K562 (cell line): ENCODE measurements at regions not wholly inside any gene's neighbourhood (a gene's known extent, or its start where the extent isn't known, plus 50 kb on each side); places are given as distances from the start of the nearest gene placed in this dataset.

Experiments used
- ATAC-seq: fragments of 200-7000 bp; cut with Tn5 transposase; 3 replicates; pipeline ENCODE4 v1.9.1; 2020; ENCODE audit warnings: moderate library complexity
- BruUV-seq: library from RNA; stranded (reverse); fragments of 400-500 nt; replicated peaks from 2 replicates; lab custom pipeline; 2021; lab: Mats Ljungman, UMichigan
- CTCF ChIA-PET: fragments of 300-600 bp; formaldehyde crosslinking; extraction: SDS; loops from one replicate; lab custom pipeline; 2021; ENCODE audit warnings: low intra/inter-chr PET ratio; lab: Yijun Ruan, JAX
- POLR2A ChIA-PET: fragments of 300-600, 350-650 bp; sonication (Branson Sonifier 250); formaldehyde crosslinking; extraction: SDS; loops from one replicate; lab custom pipeline; 2021; ENCODE audit warnings: antibody characterized with exemption, inconsistent platforms; lab: Yijun Ruan, JAX
- DNase-seq, 4 experiments: peaks; one replicate each; pipeline versions ENCODE4 v3.0.0 to v3.0.0-alpha.2; 2011 to 2018; ENCODE audit warnings: low spot score in 3 of 4, mixed read lengths in 3 of 4; ENCODE audit errors: extremely low read depth in 1 of 4
- FAIRE-seq: peaks from 2 replicates; lab custom pipeline; 2011; peaks lifted over from hg19 to GRCh38; lab: Jason Lieb, UNC
- H2AFZ ChIP-seq: 2 replicates; pipeline ENCODE4 v1.6.0; 2011; ENCODE audit warnings: low read depth, low read length, control low read depth, inconsistent platforms
- H3K27ac ChIP-seq: fragments of 200-600 bp; 3 replicates; pipeline ENCODE4 v1.8.0; 2011; ENCODE audit warnings: low read depth, mild to moderate bottlenecking, control low read depth, inconsistent platforms, low read length, moderate library complexity, mixed read lengths; ENCODE audit errors: extremely low read depth
- H3K27me3 ChIP-seq, 2 experiments: fragments of 300-600 bp in 1 of 2; 2 replicates in 1 of 2; 3 replicates in 1 of 2; pipeline versions ENCODE4 v1.6.0 to v1.8.0; 2011; ENCODE audit warnings: inconsistent platforms in 2 of 2, low read length in 2 of 2, mild to moderate bottlenecking in 1 of 2, mixed read lengths in 1 of 2, moderate library complexity in 1 of 2; ENCODE audit not compliant: control insufficient read depth in 2 of 2, insufficient read depth in 2 of 2
- H3K36me3 ChIP-seq: fragments of 300-600 bp; 3 replicates; pipeline ENCODE4 v1.8.0; 2011; ENCODE audit warnings: mild to moderate bottlenecking, low read length, inconsistent platforms; ENCODE audit not compliant: control insufficient read depth, insufficient read depth
- H3K4me1 ChIP-seq, 2 experiments: fragments of 200-600 bp in 1 of 2; replicated peaks in 1 of 2; 2 replicates in 1 of 2; 3 replicates in 1 of 2; pipeline versions ENCODE4 v1.5.1 to v1.8.0; 2011; ENCODE audit warnings: inconsistent platforms in 2 of 2, low read length in 2 of 2, mild to moderate bottlenecking in 1 of 2, mixed read lengths in 1 of 2, moderate library complexity in 1 of 2; ENCODE audit not compliant: control insufficient read depth in 2 of 2, insufficient read depth in 2 of 2
- H3K4me2 ChIP-seq: 2 replicates; pipeline ENCODE4 v1.6.1; 2011; ENCODE audit warnings: low read length, control low read depth, inconsistent platforms, mixed read lengths; ENCODE audit not compliant: insufficient read depth
- H3K4me3 ChIP-seq: fragments of 200-600 bp; sonication (generic), shearing (Covaris generic); 2 replicates; pipeline ENCODE4 v1.5.1; 2016; ENCODE audit warnings: control low read depth, inconsistent platforms
- H3K79me2 ChIP-seq: fragments of 200-600 bp; 3 replicates; pipeline ENCODE4 v1.8.0; 2011; ENCODE audit warnings: low read length, inconsistent platforms; ENCODE audit not compliant: control insufficient read depth, insufficient read depth
- H3K9ac ChIP-seq, 2 experiments: 2 replicates each; pipeline versions ENCODE4 v1.6.0 to v1.6.1; 2011; ENCODE audit warnings: low read depth in 2 of 2, low read length in 2 of 2, control low read depth in 1 of 2, inconsistent platforms in 1 of 2, mild to moderate bottlenecking in 1 of 2, mixed read lengths in 1 of 2; ENCODE audit not compliant: insufficient read depth in 1 of 2
- H3K9me1 ChIP-seq: one replicate; pipeline ENCODE4 v1.6.0; 2011; ENCODE audit warnings: inconsistent platforms, mild to moderate bottlenecking, low read length, moderate library complexity; ENCODE audit not compliant: control insufficient read depth, insufficient read depth
- H3K9me3 ChIP-seq: replicated peaks from 2 replicates; pipeline ENCODE4 v1.5.1; 2011; ENCODE audit warnings: low read depth, low read length, inconsistent platforms; ENCODE audit not compliant: control insufficient read depth, insufficient read depth
- H4K20me1 ChIP-seq: replicated peaks from 2 replicates; pipeline ENCODE4 v1.6.1; 2011; ENCODE audit warnings: low read length, inconsistent platforms, mixed read lengths; ENCODE audit not compliant: control insufficient read depth, insufficient read depth
- ATF3 ChIP-seq, 2 experiments: fragments of 450-650 bp in 1 of 2; sonication (generic) in 1 of 2; formaldehyde crosslinking in 1 of 2; IDR thresholded peaks in 1 of 2; conservative IDR thresholded peaks in 1 of 2; 2 replicates each; pipeline versions ENCODE4 v1.6.1 to v1.8.1; 2016 to 2023; ENCODE audit warnings: mild to moderate bottlenecking in 2 of 2, moderate library complexity in 2 of 2, inconsistent platforms in 1 of 2, missing genetic modification reagents in 1 of 2
- CTCF ChIP-seq, 3 experiments: IDR thresholded peaks in 2 of 3; conservative IDR thresholded peaks in 1 of 3; 2 replicates each; pipeline ENCODE4 v1.5.1; 2011 to 2012; ENCODE audit warnings: low read length in 3 of 3, mild to moderate bottlenecking in 3 of 3, control low read depth in 2 of 3, improper control_type of control experiment in 1 of 3, inconsistent platforms in 1 of 3, low read depth in 1 of 3, mixed read lengths in 1 of 3, moderate library complexity in 1 of 3; ENCODE audit not compliant: insufficient read depth in 2 of 3
- DDX20 ChIP-seq: fragments of 450-650 bp; IDR thresholded peaks from 2 replicates; pipeline ENCODE4 v1.6.1; 2016; ENCODE audit warnings: missing genetic modification characterization, low read depth, mild to moderate bottlenecking, missing compliant biosample characterization, moderate library complexity
- FOXP1 ChIP-seq: sonication (generic); formaldehyde crosslinking; IDR thresholded peaks from 2 replicates; pipeline ENCODE4 v1.8.0; 2022; ENCODE audit warnings: mild to moderate bottlenecking, missing genetic modification reagents
- L3MBTL2 ChIP-seq: fragments of 450-650 bp; IDR thresholded peaks from 2 replicates; pipeline ENCODE4 v1.6.1; 2016; ENCODE audit warnings: mild to moderate bottlenecking, moderate library complexity
- POLR2A ChIP-seq: fragments of 450-650 bp; conservative IDR thresholded peaks from 2 replicates; pipeline ENCODE4 v1.6.1; 2016
- YY1 ChIP-seq, 3 experiments: IDR thresholded peaks; 2 replicates each; pipeline ENCODE4 v1.6.1; 2011; ENCODE audit warnings: low read length in 2 of 3, mild to moderate bottlenecking in 2 of 3, moderate library complexity in 2 of 3, borderline replicate concordance in 1 of 3, control low read depth in 1 of 3, low read depth in 1 of 3; ENCODE audit not compliant: insufficient read depth in 3 of 3, insufficient replicate concordance in 2 of 3, control insufficient read depth in 1 of 3, insufficient read length in 1 of 3; ENCODE audit errors: extremely low read depth in 1 of 3
- ZNF584 ChIP-seq: fragments of 200-800 bp; sonication (Bioruptor generic); IDR thresholded peaks from 2 replicates; pipeline ENCODE4 v1.6.1; 2016; ENCODE audit warnings: low read depth, mild to moderate bottlenecking, missing genetic modification characterization, missing compliant biosample characterization
- WGBS: fragments of 100-300 bp; shearing (Covaris generic); methylation state at CpG from one replicate; pipeline ENCODE4 v1.1.6; 2016; ENCODE audit warnings: low coverage, mixed read lengths; ENCODE audit not compliant: insufficient coverage; ENCODE audit errors: missing lambda C conversion rate; 5-methylcytosine and 5-hydroxymethylcytosine counted together
- in situ Hi-C: fragments of 300-500 bp; cut with MboI; formaldehyde crosslinking; loops from 4 replicates; pipeline ENCODE4 v1.15.0; 2018; ENCODE audit warnings: inconsistent platforms, mixed read lengths
- intact Hi-C: fragments of 100-400 bp; cut with micrococcal nuclease; formaldehyde crosslinking; loops from 2 replicates; pipeline ENCODE4 v1.14.2; 2022
- TF ChIP-seq, protein P1 (sequence below): fragments of 450-650 bp; IDR thresholded peaks from 2 replicates; pipeline ENCODE4 v1.7.1; 2018; ENCODE audit warnings: mild to moderate bottlenecking, low read depth; ENCODE audit not compliant: partially characterized antibody

DNA sequence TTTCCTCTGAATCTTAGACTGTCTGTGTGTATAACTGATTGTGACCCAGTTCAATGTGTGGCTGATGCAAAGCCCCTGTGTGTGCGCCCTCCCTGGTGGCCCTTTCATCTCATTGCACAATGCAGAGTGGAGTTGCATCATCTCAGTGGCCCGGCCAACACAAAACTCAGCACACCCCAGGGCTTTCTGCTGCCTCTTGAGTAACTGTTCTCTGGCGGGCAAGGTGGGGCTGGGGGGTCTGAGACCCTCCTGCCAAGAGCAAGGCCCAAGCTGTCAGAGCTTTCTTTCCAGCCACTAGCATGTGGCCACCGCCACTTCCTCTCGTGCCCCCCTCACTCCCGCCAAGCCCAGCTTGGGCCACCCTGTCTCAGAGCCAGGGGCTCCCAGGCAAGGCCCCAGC lies 80.7 kb upstream of the ALDH1L1 start:
- peaks cover 0 to 33% of the 10 kb centered on the region in 2 experiments; a peak in 2 of 5 replicates for H3K27me3 ChIP-seq
- H3K4me3 ChIP-seq = no peak overlapping the region
- POLR2A ChIA-PET = no interaction called here
- WGBS = 9% methylated on average over 4 of the region's 6 CpGs
- in situ Hi-C loops (no loop called here), intact Hi-C loops (loop anchor here (2.0 kb wide), 1 partner anchor 96 kb away; the partner anchor contains the start of gene KLF15)
- H3K9me3 ChIP-seq = no peaks in the 10 kb centered on the region
- no peak for FAIRE-seq
- H3K4me2 ChIP-seq = no peak overlapping the region
- H4K20me1 ChIP-seq = no peaks in the 10 kb centered on the region
- ATAC-seq = peak; percentile 74
- H3K9me1 ChIP-seq = no peaks in the 10 kb centered on the region
- no peak overlapping the region for H3K27ac ChIP-seq
- CTCF ChIA-PET = no interaction called here
- no TSS peak for BruUV-seq
- H3K36me3 ChIP-seq = no peaks in the 10 kb centered on the region
- no peak overlapping the region for H3K9ac ChIP-seq
- H3K4me1 ChIP-seq = peaks cover 4 to 5% of the 10 kb centered on the region in 2 experiments; a peak in 3 of 5 replicates
- peak in 3 of 4 experiments; percentile 15 for DNase-seq
- H3K79me2 ChIP-seq = no peaks in the 10 kb centered on the region
- H2AFZ ChIP-seq = peak overlapping the region; percentile 33; the same call in 1 of the 2 replicates
- TF ChIP-seq POLR2A (no peak), FOXP1 (CRISPR knock-in tag) (no peak), ATF3 (IDR thresholded peaks at IDR 0.05) (peak; percentile 92), ATF3 (CRISPR knock-in tag; conservative IDR thresholded peaks at IDR 0.05) (no peak), L3MBTL2 (0 out of 2 replicates have a peak, but pooled peaks have one; percentile 27), CTCF (IDR thresholded peaks at IDR 0.05 in 2 of 3, conservative IDR thresholded peaks at IDR 0.05 in 1 of 3; ENCODE audit: insufficient read depth in 2 of 3, low read depth in 1 of 3, low read length in 3 of 3) (0 out of 6 replicates have a peak, but pooled peaks of 1 of the 3 experiments have one; percentile 1), DDX20 (tag) (no peak), ZNF584 (CRISPR knock-in tag) (peak; percentile 56; the same call in 1 of the 2 replicates), YY1 (IDR thresholded peaks at IDR 0.05; ENCODE audit: borderline replicate concordance in 1 of 3, control insufficient read depth in 1 of 3, extremely low read depth in 1 of 3, insufficient read depth in 3 of 3, insufficient read length in 1 of 3, insufficient replicate concordance in 2 of 3, low read depth in 1 of 3, low read length in 2 of 3) (no peak)
- TF ChIP-seq, protein P1, sequence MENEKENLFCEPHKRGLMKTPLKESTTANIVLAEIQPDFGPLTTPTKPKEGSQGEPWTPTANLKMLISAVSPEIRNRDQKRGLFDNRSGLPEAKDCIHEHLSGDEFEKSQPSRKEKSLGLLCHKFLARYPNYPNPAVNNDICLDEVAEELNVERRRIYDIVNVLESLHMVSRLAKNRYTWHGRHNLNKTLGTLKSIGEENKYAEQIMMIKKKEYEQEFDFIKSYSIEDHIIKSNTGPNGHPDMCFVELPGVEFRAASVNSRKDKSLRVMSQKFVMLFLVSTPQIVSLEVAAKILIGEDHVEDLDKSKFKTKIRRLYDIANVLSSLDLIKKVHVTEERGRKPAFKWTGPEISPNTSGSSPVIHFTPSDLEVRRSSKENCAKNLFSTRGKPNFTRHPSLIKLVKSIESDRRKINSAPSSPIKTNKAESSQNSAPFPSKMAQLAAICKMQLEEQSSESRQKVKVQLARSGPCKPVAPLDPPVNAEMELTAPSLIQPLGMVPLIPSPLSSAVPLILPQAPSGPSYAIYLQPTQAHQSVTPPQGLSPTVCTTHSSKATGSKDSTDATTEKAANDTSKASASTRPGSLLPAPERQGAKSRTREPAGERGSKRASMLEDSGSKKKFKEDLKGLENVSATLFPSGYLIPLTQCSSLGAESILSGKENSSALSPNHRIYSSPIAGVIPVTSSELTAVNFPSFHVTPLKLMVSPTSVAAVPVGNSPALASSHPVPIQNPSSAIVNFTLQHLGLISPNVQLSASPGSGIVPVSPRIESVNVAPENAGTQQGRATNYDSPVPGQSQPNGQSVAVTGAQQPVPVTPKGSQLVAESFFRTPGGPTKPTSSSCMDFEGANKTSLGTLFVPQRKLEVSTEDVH = no peak
